NCI-H82 treated with DMSO at 0.1 percent for 48 hours (cell line): ENCODE measurements at regions not wholly inside any gene's neighbourhood (a gene's known extent, or its start where the extent isn't known, plus 50 kb on each side); places are given as distances from the start of the nearest gene placed in this dataset.
"Not testable (repeated sequence)": the region's sequence is repeated elsewhere in the genome, so short reads cannot be mapped to it uniquely, and the experiment has no call there.

Experiments
- DNase-seq: peaks from one replicate; lab custom pipeline; 2025; ENCODE audit not compliant: unreplicated experiment; lab: John Stamatoyannopoulos, UW

GRCh38 chr7:153930696-153931095 is 121.5 kb upstream of the DPP6 start:
- DNase-seq = no peak

DNA sequence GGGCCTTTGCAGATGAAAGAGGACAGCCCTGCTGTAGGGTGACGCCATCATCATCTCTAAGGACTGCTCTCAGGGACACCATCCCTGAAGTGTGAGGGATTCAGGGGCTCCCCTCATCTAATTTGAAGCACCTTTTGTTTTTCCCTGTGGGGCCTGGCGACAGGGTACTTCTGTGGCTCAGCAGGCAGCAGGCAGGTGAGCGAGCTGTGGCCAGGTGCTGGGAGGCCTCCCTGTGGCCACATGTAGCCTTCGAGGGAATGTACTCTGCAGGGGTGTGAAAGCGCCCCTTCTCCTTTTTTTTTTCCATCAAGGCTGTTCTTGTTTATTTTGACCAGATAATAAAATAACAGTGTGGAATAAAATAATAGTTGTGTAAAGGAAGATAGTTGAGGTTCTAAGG is 118.2 kb upstream of the DPP6 start:
- no peak for DNase-seq

DNA sequence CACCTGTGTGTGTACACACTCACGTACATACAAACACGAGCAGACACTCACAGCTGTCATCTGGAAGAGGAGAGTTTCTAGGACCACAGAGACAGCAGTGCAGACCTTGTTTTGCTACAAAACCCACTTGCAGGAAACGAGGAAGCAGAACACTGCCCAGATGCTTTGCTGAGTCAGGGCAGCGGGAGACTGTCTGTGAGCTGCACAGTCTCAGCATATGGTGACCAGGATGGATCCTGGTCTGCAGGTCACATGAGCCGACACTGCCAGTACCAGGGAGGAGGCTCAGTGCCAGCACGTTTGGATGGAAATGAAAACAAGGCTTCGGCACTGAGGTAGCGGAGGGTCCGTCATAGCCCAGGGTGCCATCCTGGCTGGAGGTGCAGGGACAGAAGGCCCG is 117.6 kb upstream of the DPP6 start:
- DNase-seq = no peak

GRCh38 chr7:153935095-153935494 is 117.1 kb upstream of the DPP6 start:
- DNase-seq = no peak

DNA sequence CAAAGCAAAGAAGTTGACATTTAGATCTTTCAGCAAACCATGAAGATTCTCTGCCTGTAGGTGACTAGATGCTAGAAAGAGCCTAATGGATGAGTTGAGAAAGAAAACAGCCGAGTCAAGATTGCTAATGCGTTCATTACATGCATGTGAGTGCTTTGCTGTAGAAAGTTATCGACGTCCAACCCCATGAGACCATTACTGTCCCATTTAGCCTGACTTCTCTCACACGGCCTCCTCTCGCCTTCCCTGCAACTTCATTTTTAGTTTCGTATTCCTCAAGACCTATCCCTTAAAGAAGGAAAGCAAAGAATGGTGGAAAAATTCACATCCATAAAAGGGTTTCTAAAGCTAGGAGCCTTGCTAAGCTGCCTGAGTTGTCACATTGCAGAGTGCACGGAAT is 113.7 kb upstream of the DPP6 start:
- DNase-seq = no peak

DNA sequence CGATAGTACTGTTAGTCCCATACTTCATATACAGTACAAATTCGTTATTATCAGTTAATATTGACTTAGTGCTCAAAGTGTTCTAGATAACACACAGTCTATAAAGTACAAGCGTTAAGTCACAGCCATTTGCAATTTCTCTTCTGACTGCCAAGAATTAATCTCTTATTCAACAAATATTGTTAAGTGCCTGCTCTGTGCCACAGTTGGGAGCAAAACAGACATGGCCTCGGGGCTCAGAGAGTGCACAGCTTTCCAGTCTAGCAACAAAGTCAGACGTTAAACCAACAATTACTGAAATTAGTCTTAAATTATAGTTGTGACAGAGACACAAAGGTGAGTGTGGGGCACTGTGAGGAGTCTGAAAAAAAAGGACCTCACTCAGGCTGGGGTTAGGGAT is 113.0 kb upstream of the DPP6 start:
- no peak for DNase-seq

- DNase-seq = no peak
Measured at GRCh38 chr7:153939654-153940053, 112.5 kb upstream of the DPP6 start.

DNA sequence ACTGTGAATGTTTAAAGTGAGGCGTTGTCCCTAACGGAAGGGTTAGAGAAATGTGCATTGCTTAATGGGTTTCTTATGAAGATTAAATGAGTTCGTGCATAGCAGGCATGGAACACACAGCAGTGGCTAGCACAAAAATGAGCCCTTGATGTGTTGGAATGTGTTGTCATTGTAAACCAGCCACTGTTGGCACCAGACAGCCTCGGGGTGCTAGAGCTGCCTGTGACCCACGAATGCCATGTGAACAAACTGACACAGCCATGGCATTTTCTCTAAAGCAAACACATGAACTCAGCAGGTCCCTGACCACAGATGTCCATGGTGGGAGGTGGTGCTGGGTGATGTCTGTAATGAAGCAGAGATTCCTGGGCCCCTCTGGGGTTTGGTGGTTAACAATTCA is 111.1 kb upstream of the DPP6 start:
- no peak for DNase-seq

DNA sequence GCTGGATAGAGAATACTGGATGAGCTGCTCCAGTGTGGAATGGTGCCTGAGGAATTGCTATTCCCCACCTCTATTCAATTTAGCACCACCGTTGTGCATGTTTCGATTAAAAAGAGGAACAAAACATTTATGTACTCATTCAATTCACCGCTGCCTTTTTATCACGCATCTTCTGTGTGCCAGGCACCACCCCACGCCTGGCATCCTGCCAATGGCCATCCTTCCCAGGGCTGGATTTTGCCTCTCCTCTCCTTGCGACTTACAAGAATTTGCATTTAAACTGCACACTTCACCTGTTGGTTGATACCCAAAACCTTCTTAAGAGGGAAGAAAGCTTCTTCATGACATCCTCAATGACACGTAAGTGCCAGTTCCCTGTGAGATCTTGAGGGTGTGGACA is 110.2 kb upstream of the DPP6 start:
- DNase-seq = no peak

- DNase-seq = no peak
Measured at GRCh38 chr7:153943457-153943856, 108.7 kb upstream of the DPP6 start.

- DNase-seq = no peak
Measured at GRCh38 chr7:153943861-153944260, 108.3 kb upstream of the DPP6 start.

DNA sequence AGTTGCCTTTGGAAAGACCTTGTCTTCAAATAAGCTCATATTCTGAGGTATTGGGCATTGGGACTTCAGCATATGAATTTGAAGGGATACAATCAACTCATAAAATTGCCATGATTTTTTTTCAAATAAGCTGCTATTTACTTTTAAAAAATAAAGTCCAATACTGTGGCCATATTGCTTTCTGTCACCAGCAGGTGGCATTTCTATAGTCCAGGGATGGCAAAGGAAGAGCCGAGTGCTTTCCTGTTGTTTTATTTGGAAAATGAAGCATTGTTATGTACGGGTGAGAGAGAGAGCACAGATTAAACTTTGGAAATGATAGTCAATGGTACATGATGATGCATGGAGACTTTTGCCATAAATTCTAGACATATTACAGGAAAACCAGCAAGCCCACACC is 104.1 kb upstream of the DPP6 start:
- no peak for DNase-seq

- no peak for DNase-seq
Measured at GRCh38 chr7:153951316-153951715, 100.9 kb upstream of the DPP6 start.

DNA sequence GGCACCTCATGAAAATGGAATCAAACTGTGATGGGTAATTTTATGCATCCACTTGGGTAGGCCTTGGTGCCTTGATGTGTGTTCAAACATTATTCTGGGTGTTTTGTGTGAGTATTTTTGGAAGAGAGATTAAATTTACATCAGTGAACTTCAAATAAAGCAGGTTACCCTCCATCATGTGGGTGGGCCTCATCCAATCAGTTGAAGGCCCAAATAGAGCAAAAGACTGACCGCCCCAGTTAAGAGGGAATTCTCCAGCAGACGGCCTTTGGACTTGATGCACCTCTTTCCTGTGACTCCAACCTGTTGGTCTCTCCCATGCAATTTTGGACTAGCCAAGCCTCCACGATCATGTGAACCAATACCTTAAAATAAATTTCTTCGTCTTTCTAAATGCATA is 97.7 kb upstream of the DPP6 start:
- DNase-seq = no peak

DNA sequence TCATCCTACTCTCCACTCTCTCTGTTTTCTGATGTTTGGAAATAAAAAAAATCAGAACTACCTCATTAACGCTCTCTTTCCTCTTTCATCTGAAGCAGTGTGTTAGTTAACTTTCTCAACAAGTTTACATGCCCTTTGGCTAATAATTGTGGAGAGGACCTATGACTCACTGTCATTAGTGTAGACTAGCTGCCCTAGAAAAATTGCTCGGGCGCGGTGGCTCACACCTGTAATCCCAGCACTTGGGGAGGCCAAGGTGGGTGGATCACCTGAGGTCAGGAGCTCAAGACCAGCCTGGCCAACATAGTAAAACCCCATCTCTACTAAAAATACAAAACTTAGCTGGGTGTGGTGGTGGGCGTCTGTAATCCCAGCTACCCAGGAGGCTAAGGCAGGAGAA is 94.5 kb upstream of the DPP6 start:
- DNase-seq = not testable (repeated sequence)

DNA sequence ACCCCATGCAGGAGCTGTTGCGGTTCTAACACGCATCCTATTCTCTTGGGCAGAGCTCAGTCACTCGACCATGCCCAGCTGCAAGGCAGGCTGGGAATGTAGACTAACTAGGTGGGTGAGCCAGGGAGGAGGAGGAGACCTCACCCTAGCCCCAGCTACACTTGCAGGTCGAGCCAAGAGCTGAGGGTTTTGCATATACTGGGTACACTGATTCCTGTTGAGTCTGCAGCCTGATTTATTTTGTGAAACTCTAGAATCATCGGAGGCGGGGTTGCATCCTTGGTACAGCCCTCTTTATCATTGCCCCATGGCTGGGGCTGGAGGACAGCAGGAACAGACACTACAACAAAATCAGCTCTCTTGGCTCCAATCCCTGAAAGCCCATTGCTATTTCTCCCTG is 93.8 kb upstream of the DPP6 start:
- DNase-seq = not testable (repeated sequence)

GRCh38 chr7:153958789-153959188 is 93.4 kb upstream of the DPP6 start:
- DNase-seq = not testable (repeated sequence)

- not testable (repeated sequence) for DNase-seq
Measured at GRCh38 chr7:153964481-153965112, 87.6 kb upstream of the DPP6 start.

- DNase-seq = not testable (repeated sequence)
Measured at GRCh38 chr7:153969016-153969415, 83.2 kb upstream of the DPP6 start.

- not testable (repeated sequence) for DNase-seq
Measured at GRCh38 chr7:153974603-153975002, 77.6 kb upstream of the DPP6 start.

GRCh38 chr7:153976745-153977144 is 75.5 kb upstream of the DPP6 start:
- not testable (repeated sequence) for DNase-seq

DNA sequence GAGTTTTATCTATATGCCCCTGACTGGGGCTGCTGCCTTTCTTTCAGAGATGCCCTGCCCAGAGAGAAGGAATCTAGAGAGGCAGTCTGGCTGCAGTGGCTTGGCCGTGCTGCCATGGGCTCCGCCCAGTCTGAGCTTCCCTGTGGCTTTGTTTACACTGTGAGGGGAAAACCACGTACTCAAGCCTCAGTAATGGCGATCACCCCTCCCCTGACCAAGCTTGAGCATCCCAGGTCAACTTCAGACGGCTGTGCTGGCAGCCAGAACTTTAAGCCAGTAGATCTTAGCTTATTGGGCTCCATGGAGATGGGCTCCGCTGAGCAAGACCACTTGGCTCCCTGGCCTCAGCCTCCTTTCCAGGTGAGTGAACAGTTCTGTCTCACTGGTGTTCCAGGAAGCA is 69.0 kb upstream of the DPP6 start:
- not testable (repeated sequence) for DNase-seq

DNA sequence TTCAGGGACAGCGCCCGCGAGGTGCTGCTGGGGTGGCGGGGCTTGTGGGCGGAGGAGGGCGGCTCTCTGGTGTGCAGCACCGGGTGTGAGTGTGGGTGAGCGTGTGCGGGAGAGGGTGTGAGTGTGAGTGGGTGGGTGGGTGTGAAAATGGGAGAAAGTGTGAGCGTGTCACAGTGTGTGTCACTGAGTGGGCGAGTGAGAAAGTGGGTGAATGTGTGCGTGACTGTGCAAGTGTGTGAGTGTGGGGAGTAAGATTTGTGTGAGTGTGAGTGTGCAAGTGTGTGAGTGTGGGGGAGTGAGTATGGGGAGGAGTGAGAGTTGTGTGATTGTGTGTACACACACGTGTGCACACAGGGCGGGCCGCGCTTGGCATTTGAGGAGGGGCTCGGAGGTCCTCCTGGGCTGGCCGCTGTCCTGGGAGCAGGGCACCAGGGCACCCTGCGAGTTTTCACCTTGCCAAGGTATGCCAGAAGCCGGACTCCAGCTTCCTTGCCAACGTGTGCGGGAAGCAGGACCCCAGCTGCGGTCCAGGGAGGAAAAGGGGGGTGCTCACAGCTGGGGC is 63.1 kb upstream of the DPP6 start:
- DNase-seq = not testable (repeated sequence)
